C1 segment of cervical spinal cord (tissue), 14 donors: ENCODE measurements at regions not wholly inside any gene's neighbourhood (a gene's known extent, or its start where the extent isn't known, plus 50 kb on each side); places are given as distances from the start of the nearest gene placed in this dataset.
"Not testable (repeated sequence)": the region's sequence is repeated elsewhere in the genome, so short reads cannot be mapped to it uniquely, and the experiment has no call there.

Experiments
- DNase-seq, 14 donors: peaks; one replicate each; lab custom pipeline; 2025; lab: John Stamatoyannopoulos, UW

- DNase-seq: no peak
Measured at GRCh38 chr12:119931402-119931801, 54.3 kb upstream of the CIT start.

- DNase-seq: no peak
Measured at GRCh38 chr12:119932921-119933320, 55.8 kb upstream of the CIT start.

DNA sequence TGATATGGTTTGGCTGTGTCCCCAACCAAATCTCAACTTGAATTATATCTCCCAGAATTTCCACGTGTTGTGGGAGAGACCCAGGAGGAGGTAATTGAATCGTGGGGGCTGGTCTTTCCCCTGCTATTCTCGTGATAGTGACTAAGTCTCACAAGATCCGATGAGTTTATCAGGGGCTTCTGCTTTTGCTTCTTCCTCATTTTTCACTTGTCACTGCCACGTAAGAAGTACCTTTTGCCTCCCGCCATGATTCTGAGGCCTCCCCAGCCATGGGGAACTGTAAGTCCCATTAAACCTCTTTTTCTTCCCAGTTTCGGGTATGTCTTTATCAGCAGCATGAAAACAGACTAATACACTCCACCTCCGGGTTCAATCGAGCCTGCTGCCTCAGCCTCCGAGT lies 54.3 kb upstream of the BICDL1 start:
- DNase-seq: not testable (repeated sequence)

DNA sequence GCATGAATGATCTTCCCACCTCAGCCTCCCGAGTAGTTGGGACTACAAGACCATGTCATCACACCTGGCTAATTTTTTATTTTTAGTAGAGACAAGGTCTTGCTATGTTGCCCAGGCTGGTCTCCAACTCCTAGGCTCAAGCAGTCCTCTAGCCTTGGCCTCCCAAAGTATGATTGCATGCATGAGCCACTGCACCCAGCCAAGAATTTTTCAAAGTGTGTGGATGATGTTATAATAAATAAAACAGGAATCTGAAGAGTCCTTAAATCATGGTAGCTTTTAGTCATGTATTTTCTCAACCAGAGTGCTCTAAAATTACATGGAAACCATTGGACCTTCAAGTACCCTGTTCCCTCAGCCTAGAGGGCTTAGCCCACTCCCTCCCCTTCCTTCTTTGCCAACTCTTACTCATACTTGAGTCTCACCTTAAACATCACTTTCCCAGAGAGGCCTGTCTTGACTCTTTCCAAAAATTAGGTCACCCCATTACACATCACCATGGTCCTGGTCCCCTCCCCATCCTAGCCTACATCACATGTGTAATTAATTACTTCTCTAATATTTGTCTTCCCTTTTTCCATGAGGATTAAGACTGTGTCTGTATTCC lies 52.2 kb upstream of the BICDL1 start:
- no peak for DNase-seq

GRCh38 chr12:119938049-119938667 lies 50.9 kb upstream of the BICDL1 start:
- DNase-seq: peak in 10 of 14 donors; percentile 1 to 43 (median 13)
